ENCODE measurements at regions not wholly inside any gene's neighbourhood (a gene's known extent, or its start where the extent isn't known, plus 50 kb on each side); places are given as distances from the start of the nearest gene placed in this dataset.

DNA sequence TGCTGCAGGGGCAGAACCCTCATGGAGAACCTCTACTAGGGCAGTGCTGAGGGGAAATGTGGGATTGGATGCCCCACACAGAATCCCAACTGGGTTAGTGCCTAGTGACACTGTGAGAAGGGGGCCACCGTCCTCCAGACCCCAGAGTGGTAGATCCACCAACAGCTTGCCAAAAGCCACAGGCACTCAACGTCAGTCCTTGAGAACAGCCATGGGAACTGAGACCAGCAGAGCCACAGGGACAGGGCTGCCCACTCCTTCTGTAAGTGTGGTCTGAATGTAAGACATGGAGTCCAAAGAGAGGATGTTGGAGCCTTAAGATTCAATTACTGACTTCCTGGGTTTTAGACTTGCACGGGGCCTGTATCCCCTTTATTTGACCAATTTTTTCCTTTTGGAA is 1451.5 kb downstream of the SI start (continued):
- no peak for TF ChIP-seq TSHZ2 (CRISPR knock-in tag; IDR thresholded peaks at IDR 0.05)

DNA sequence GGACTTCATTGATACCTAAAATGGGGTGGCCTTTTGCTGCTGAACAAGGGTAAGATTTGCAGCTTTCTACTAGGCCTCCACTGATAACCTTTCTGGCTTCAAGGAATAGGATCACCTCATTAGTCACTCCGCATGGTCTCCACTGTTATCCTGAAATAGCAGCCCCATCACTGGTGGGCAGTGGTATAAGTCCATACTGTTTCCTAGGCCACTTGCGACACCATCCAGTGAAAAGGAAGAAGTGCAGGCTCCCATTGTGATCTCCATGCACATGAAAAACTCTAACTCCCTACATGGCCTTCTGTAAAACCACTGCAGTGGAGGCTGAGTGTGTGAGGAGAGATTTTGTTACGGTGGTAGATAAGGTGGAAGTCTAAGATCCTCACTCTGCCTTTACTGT is 1455.9 kb downstream of the SI start:
- no peak for ATAC-seq
- TF ChIP-seq TOX (CRISPR knock-in tag; IDR thresholded peaks at IDR 0.05; ENCODE audit: borderline replicate concordance) (no peak), ZNF70 (CRISPR knock-in tag; IDR thresholded peaks at IDR 0.05) (no peak), ZC3H10 (CRISPR knock-in tag; IDR thresholded peaks at IDR 0.05) (no peak), PPARA (CRISPR knock-in tag; IDR thresholded peaks at IDR 0.05; ENCODE audit: borderline replicate concordance) (no peak), CSDC2 (CRISPR knock-in tag; IDR thresholded peaks at IDR 0.05) (no peak), TSHZ2 (CRISPR knock-in tag; IDR thresholded peaks at IDR 0.05) (no peak), RARB (CRISPR knock-in tag; IDR thresholded peaks at IDR 0.05) (no peak), ZFP30 (CRISPR knock-in tag; IDR thresholded peaks at IDR 0.05) (no peak), BACH2 (CRISPR knock-in tag; IDR thresholded peaks at IDR 0.05; ENCODE audit: borderline replicate concordance) (no peak), ZFP3 (CRISPR knock-in tag; IDR thresholded peaks at IDR 0.05) (no peak), ZNF8 (CRISPR knock-in tag; IDR thresholded peaks at IDR 0.05) (no peak), ARNTL (CRISPR knock-in tag; IDR thresholded peaks at IDR 0.05; ENCODE audit: borderline replicate concordance, low read depth) (no peak), ZNF565 (CRISPR knock-in tag; conservative IDR thresholded peaks at IDR 0.05; ENCODE audit: low read depth) (no peak), POU6F1 (CRISPR knock-in tag; IDR thresholded peaks at IDR 0.05; ENCODE audit: borderline replicate concordance, low read depth) (no peak), ESRRG (CRISPR knock-in tag; IDR thresholded peaks at IDR 0.05) (no peak), PATZ1 (CRISPR knock-in tag; IDR thresholded peaks at IDR 0.05; ENCODE audit: borderline replicate concordance) (no peak)
- TF ChIP-seq, protein P1, sequence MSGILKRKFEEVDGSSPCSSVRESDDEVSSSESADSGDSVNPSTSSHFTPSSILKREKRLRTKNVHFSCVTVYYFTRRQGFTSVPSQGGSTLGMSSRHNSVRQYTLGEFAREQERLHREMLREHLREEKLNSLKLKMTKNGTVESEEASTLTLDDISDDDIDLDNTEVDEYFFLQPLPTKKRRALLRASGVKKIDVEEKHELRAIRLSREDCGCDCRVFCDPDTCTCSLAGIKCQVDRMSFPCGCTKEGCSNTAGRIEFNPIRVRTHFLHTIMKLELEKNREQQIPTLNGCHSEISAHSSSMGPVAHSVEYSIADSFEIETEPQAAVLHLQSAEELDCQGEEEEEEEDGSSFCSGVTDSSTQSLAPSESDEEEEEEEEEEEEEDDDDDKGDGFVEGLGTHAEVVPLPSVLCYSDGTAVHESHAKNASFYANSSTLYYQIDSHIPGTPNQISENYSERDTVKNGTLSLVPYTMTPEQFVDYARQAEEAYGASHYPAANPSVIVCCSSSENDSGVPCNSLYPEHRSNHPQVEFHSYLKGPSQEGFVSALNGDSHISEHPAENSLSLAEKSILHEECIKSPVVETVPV (CRISPR knock-in tag; IDR thresholded peaks at IDR 0.05) = no peak

GRCh38 chr3:163614886-163615285 is 1463.4 kb downstream of the SI start:
- no peak for ATAC-seq
- no peak for TF ChIP-seq BACH2 (CRISPR knock-in tag; IDR thresholded peaks at IDR 0.05; ENCODE audit: borderline replicate concordance)
- TF ChIP-seq PATZ1 (CRISPR knock-in tag; IDR thresholded peaks at IDR 0.05; ENCODE audit: borderline replicate concordance) = no peak
- no peak for TF ChIP-seq SNAI2 (CRISPR knock-in tag; IDR thresholded peaks at IDR 0.05)
- no peak for TF ChIP-seq ESRRG (CRISPR knock-in tag; IDR thresholded peaks at IDR 0.05)
- TF ChIP-seq ISL1 (CRISPR knock-in tag; IDR thresholded peaks at IDR 0.05) = no peak
- TF ChIP-seq ZC3H10 (CRISPR knock-in tag; IDR thresholded peaks at IDR 0.05) = no peak
- TF ChIP-seq TOX (CRISPR knock-in tag; IDR thresholded peaks at IDR 0.05; ENCODE audit: borderline replicate concordance) = no peak
- TF ChIP-seq ZNF565 (CRISPR knock-in tag; conservative IDR thresholded peaks at IDR 0.05; ENCODE audit: low read depth) = no peak
- no peak for TF ChIP-seq TSHZ2 (CRISPR knock-in tag; IDR thresholded peaks at IDR 0.05)
- no peak for TF ChIP-seq ZNF70 (CRISPR knock-in tag; IDR thresholded peaks at IDR 0.05)
- no peak for TF ChIP-seq RARB (CRISPR knock-in tag; IDR thresholded peaks at IDR 0.05)
- TF ChIP-seq, protein P1 (CRISPR knock-in tag; IDR thresholded peaks at IDR 0.05) = no peak
- TF ChIP-seq TCF4 (CRISPR knock-in tag; IDR thresholded peaks at IDR 0.05; ENCODE audit: borderline replicate concordance) = no peak
